Testis (tissue), 2 donors: ENCODE measurements at regions not wholly inside any gene's neighbourhood (a gene's known extent, or its start where the extent isn't known, plus 50 kb on each side); places are given as distances from the start of the nearest gene placed in this dataset.
"Not testable (repeated sequence)": the region's sequence is repeated elsewhere in the genome, so short reads cannot be mapped to it uniquely, and the experiment has no call there.

Experiments used
- POLR2A ChIP-seq: fragments of 450-650 bp; IDR thresholded peaks from one replicate; pipeline ENCODE4 v1.6.1; 2017; ENCODE audit warnings: antibody characterized with exemption, mild to moderate bottlenecking, moderate library complexity
- TF ChIP-seq, protein P1 (sequence below), 3 experiments: fragments of 450-650 bp in 2 of 3; fragments of 200-600 bp in 1 of 3; sonication (generic) in 1 of 3; IDR thresholded peaks; one replicate each; pipeline ENCODE4 v1.5.1; 2016 to 2019; ENCODE audit warnings: antibody characterized with exemption in 3 of 3, mild to moderate bottlenecking in 2 of 3, moderate library complexity in 1 of 3

DNA sequence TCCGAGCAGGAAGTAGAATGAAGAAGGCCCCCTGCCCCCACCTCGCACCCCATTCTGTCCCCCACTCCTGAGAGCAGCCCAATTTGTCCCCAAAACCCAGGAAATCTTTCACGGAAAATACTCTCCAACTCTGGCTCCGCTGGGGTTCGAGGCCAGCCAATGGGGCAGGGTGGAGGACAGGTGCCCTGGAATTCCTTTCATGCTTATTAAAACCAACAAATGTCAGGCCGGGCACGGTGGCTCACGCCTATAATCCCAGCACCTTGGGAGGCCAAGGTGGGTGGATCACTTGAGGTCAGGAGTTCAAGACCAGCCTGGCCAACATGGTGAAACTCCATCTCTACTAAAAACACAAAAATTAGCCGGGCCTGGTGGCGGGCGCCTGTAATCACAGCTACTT lies 214.9 kb downstream of the TFCP2L1 start:
- TF ChIP-seq, protein P1, sequence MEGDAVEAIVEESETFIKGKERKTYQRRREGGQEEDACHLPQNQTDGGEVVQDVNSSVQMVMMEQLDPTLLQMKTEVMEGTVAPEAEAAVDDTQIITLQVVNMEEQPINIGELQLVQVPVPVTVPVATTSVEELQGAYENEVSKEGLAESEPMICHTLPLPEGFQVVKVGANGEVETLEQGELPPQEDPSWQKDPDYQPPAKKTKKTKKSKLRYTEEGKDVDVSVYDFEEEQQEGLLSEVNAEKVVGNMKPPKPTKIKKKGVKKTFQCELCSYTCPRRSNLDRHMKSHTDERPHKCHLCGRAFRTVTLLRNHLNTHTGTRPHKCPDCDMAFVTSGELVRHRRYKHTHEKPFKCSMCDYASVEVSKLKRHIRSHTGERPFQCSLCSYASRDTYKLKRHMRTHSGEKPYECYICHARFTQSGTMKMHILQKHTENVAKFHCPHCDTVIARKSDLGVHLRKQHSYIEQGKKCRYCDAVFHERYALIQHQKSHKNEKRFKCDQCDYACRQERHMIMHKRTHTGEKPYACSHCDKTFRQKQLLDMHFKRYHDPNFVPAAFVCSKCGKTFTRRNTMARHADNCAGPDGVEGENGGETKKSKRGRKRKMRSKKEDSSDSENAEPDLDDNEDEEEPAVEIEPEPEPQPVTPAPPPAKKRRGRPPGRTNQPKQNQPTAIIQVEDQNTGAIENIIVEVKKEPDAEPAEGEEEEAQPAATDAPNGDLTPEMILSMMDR (IDR thresholded peaks at IDR 0.05), result not testable (repeated sequence)
- TF ChIP-seq POLR2A, result not testable (repeated sequence)
